ENCODE measurements at regions not wholly inside any gene's neighbourhood (a gene's known extent, or its start where the extent isn't known, plus 50 kb on each side); places are given as distances from the start of the nearest gene placed in this dataset.

DNA sequence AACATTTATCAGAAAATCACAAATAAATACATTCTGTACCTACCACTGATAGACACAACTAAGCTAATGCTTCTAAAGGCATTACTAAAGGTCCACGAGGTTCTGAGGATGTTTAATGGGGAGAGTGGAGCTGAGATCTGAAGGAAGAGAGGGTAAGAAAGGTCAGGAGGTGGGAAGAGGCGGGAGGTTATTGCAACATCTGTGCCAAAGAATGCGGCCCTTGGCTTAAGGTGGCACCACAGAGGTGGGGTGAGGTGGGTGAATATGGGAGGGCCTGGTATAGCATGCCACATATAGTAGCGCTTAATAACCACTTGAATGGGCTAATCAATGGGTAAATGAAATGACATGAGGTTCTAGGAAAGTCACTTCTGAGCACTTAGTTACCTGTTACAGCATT is 217.8 kb upstream of the ATP5MC3 start:
- no peak for TF ChIP-seq KAT7 (CRISPR knock-in tag; IDR thresholded peaks at IDR 0.05; ENCODE audit: borderline replicate concordance)
- TF ChIP-seq ZNF219 (CRISPR knock-in tag; IDR thresholded peaks at IDR 0.05; ENCODE audit: borderline replicate concordance) = no peak
- no peak for TF ChIP-seq ZNF512 (CRISPR knock-in tag; IDR thresholded peaks at IDR 0.05; ENCODE audit: borderline replicate concordance)
- ATAC-seq = no peak
- Mint-ChIP-seq H3K36me3 (no peaks in the 10 kb centered on the region), H3K27me3 (ENCODE audit: low read depth) (no peaks in the 10 kb centered on the region), H3K4me1 (no peaks in the 10 kb centered on the region), H3K9me3 (no peaks in the 10 kb centered on the region), H3K4me3 (no peak overlapping the region), H3K27ac (no peak overlapping the region)
- ChIA-PET POLR2A (no interaction called here), CTCF (no interaction called here)
- no peak for DNase-seq (ENCODE audit: low spot score)

GRCh38 chr2:175398848-175399247 is 217.3 kb upstream of the ATP5MC3 start:
- no peak for ATAC-seq
- no peak for DNase-seq (ENCODE audit: low spot score)
- no peak for TF ChIP-seq ATF1 (CRISPR knock-in tag; IDR thresholded peaks at IDR 0.05)
- no peak for TF ChIP-seq ZBTB43 (CRISPR knock-in tag; IDR thresholded peaks at IDR 0.05)
- TF ChIP-seq FOXP1 (CRISPR knock-in tag; IDR thresholded peaks at IDR 0.05; ENCODE audit: borderline replicate concordance) = no peak
- TF ChIP-seq, protein P1, sequence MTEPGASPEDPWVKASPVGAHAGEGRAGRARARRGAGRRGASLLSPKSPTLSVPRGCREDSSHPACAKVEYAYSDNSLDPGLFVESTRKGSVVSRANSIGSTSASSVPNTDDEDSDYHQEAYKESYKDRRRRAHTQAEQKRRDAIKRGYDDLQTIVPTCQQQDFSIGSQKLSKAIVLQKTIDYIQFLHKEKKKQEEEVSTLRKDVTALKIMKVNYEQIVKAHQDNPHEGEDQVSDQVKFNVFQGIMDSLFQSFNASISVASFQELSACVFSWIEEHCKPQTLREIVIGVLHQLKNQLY (CRISPR knock-in tag; IDR thresholded peaks at IDR 0.05) = no peak
- TF ChIP-seq ELF4 (CRISPR knock-in tag; IDR thresholded peaks at IDR 0.05; ENCODE audit: low read depth) = no peak
- no peak for TF ChIP-seq CREM (CRISPR knock-in tag; IDR thresholded peaks at IDR 0.05)
- TF ChIP-seq NFYB (CRISPR knock-in tag; conservative IDR thresholded peaks at IDR 0.05; ENCODE audit: low read depth) = no peak
- TF ChIP-seq PRDM15 (CRISPR knock-in tag; IDR thresholded peaks at IDR 0.05) = no peak
- no peak for TF ChIP-seq EMX1 (CRISPR knock-in tag; IDR thresholded peaks at IDR 0.05)
- TF ChIP-seq, protein P2, sequence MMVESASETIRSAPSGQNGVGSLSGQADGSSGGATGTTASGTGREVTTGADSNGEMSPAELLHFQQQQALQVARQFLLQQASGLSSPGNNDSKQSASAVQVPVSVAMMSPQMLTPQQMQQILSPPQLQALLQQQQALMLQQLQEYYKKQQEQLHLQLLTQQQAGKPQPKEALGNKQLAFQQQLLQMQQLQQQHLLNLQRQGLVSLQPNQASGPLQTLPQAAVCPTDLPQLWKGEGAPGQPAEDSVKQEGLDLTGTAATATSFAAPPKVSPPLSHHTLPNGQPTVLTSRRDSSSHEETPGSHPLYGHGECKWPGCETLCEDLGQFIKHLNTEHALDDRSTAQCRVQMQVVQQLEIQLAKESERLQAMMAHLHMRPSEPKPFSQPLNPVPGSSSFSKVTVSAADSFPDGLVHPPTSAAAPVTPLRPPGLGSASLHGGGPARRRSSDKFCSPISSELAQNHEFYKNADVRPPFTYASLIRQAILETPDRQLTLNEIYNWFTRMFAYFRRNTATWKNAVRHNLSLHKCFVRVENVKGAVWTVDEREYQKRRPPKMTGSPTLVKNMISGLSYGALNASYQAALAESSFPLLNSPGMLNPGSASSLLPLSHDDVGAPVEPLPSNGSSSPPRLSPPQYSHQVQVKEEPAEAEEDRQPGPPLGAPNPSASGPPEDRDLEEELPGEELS (CRISPR knock-in tag; IDR thresholded peaks at IDR 0.05) = no peak
- no peak for TF ChIP-seq FOXJ3 (CRISPR knock-in tag; IDR thresholded peaks at IDR 0.05; ENCODE audit: borderline replicate concordance)
- TF ChIP-seq ZNF512 (CRISPR knock-in tag; IDR thresholded peaks at IDR 0.05; ENCODE audit: borderline replicate concordance) = no peak
- TF ChIP-seq ESRRA (CRISPR knock-in tag; IDR thresholded peaks at IDR 0.05; ENCODE audit: borderline replicate concordance) = no peak
- TF ChIP-seq ZNF232 (CRISPR knock-in tag; IDR thresholded peaks at IDR 0.05) = no peak
- no peak for TF ChIP-seq GRHL2 (CRISPR knock-in tag; IDR thresholded peaks at IDR 0.05; ENCODE audit: insufficient replicate concordance, severe bottlenecking)
- TF ChIP-seq, protein P3, sequence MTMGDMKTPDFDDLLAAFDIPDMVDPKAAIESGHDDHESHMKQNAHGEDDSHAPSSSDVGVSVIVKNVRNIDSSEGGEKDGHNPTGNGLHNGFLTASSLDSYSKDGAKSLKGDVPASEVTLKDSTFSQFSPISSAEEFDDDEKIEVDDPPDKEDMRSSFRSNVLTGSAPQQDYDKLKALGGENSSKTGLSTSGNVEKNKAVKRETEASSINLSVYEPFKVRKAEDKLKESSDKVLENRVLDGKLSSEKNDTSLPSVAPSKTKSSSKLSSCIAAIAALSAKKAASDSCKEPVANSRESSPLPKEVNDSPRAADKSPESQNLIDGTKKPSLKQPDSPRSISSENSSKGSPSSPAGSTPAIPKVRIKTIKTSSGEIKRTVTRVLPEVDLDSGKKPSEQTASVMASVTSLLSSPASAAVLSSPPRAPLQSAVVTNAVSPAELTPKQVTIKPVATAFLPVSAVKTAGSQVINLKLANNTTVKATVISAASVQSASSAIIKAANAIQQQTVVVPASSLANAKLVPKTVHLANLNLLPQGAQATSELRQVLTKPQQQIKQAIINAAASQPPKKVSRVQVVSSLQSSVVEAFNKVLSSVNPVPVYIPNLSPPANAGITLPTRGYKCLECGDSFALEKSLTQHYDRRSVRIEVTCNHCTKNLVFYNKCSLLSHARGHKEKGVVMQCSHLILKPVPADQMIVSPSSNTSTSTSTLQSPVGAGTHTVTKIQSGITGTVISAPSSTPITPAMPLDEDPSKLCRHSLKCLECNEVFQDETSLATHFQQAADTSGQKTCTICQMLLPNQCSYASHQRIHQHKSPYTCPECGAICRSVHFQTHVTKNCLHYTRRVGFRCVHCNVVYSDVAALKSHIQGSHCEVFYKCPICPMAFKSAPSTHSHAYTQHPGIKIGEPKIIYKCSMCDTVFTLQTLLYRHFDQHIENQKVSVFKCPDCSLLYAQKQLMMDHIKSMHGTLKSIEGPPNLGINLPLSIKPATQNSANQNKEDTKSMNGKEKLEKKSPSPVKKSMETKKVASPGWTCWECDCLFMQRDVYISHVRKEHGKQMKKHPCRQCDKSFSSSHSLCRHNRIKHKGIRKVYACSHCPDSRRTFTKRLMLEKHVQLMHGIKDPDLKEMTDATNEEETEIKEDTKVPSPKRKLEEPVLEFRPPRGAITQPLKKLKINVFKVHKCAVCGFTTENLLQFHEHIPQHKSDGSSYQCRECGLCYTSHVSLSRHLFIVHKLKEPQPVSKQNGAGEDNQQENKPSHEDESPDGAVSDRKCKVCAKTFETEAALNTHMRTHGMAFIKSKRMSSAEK (CRISPR knock-in tag; IDR thresholded peaks at IDR 0.05; ENCODE audit: borderline replicate concordance) = no peak
- no peak for TF ChIP-seq RELA (CRISPR knock-in tag; IDR thresholded peaks at IDR 0.05; ENCODE audit: borderline replicate concordance)
- TF ChIP-seq PRRX2 (CRISPR knock-in tag; IDR thresholded peaks at IDR 0.05) = no peak
- Mint-ChIP-seq H3K4me1 (no peaks in the 10 kb centered on the region), H3K9me3 (no peaks in the 10 kb centered on the region), H3K27me3 (ENCODE audit: low read depth) (no peaks in the 10 kb centered on the region), H3K4me3 (no peak overlapping the region), H3K36me3 (no peaks in the 10 kb centered on the region), H3K27ac (no peak overlapping the region)
- POLR2A ChIA-PET = no interaction called here
- CTCF ChIA-PET = no interaction called here
